ENCODE measurements at regions not wholly inside any gene's neighbourhood (a gene's known extent, or its start where the extent isn't known, plus 50 kb on each side); places are given as distances from the start of the nearest gene placed in this dataset.

- no peaks in the 10 kb centered on the region for H3K79me2 ChIP-seq (ENCODE audit: low read depth)
- H3K36me3 ChIP-seq (ENCODE audit: low read depth) = no peaks in the 10 kb centered on the region
- no peak for TF ChIP-seq CTCF (conservative IDR thresholded peaks at IDR 0.05)
- no peak for TF ChIP-seq EZH2 (IDR thresholded peaks at IDR 0.05; ENCODE audit: low read depth)
- no peaks in the 10 kb centered on the region for H3K9me2 ChIP-seq (ENCODE audit: insufficient read depth)
- intact Hi-C loops (cut with micrococcal nuclease; ENCODE audit: unreplicated experiment) = loop anchor here (2.0 to 5.0 kb wide), 2 partner anchors 47 to 128 kb away; partner anchors contain the start of gene GLI2
- H2AFZ ChIP-seq = no peak overlapping the region
- ChIA-PET POLR2A (ENCODE audit: unreplicated experiment) (no interaction called here), CTCF (no interaction called here)
- BruUV-seq (replicated peaks) = no TSS peak
- H3K27me3 ChIP-seq (ENCODE audit: insufficient read depth, low read depth) = peaks cover 34% of the 10 kb centered on the region
- no peak overlapping the region for H3K4me3 ChIP-seq
- H3K27ac ChIP-seq = no peak overlapping the region
- H3K4me1 ChIP-seq (replicated peaks; ENCODE audit: insufficient read depth) = peaks cover 9% of the 10 kb centered on the region; the same call in 1 of the 2 replicates
- no peaks in the 10 kb centered on the region for H3F3A ChIP-seq (ENCODE audit: insufficient read depth, low read depth)
- no peaks in the 10 kb centered on the region for H4K20me1 ChIP-seq (ENCODE audit: insufficient read depth)
- no peak overlapping the region for H3K4me2 ChIP-seq
- no peaks in the 10 kb centered on the region for H3K9me3 ChIP-seq (ENCODE audit: insufficient read depth, low read depth)
- no peak for DNase-seq
These were observed 130.0 kb downstream of the GLI2 start for GRCh38 chr2:120865656-120866055.

GRCh38 chr2:120866071-120866470 is 130.4 kb downstream of the GLI2 start:
- Histone ChIP-seq H3K4me3 (no peak overlapping the region), H3K27me3 (ENCODE audit: insufficient read depth, low read depth) (peaks cover 38% of the 10 kb centered on the region), H3K4me2 (no peak overlapping the region), H2AFZ (no peak overlapping the region), H4K20me1 (ENCODE audit: insufficient read depth) (no peaks in the 10 kb centered on the region), H3K27ac (no peak overlapping the region), H3F3A (ENCODE audit: insufficient read depth, low read depth) (no peaks in the 10 kb centered on the region), H3K4me1 (replicated peaks; ENCODE audit: insufficient read depth) (peaks cover 9% of the 10 kb centered on the region; the same call in 1 of the 2 replicates), H3K36me3 (ENCODE audit: low read depth) (no peaks in the 10 kb centered on the region), H3K9me2 (ENCODE audit: insufficient read depth) (no peaks in the 10 kb centered on the region), H3K9me3 (ENCODE audit: insufficient read depth, low read depth) (no peaks in the 10 kb centered on the region), H3K79me2 (ENCODE audit: low read depth) (no peaks in the 10 kb centered on the region)
- intact Hi-C loops (cut with micrococcal nuclease; ENCODE audit: unreplicated experiment) = loop anchor here (2.0 to 5.0 kb wide), 2 partner anchors 47 to 129 kb away; partner anchors contain the start of gene GLI2
- TF ChIP-seq EZH2 (IDR thresholded peaks at IDR 0.05; ENCODE audit: low read depth) = no peak
- no peak for TF ChIP-seq CTCF (conservative IDR thresholded peaks at IDR 0.05)
- BruUV-seq (replicated peaks) = no TSS peak
- POLR2A ChIA-PET (ENCODE audit: unreplicated experiment) = no interaction called here
- CTCF ChIA-PET = no interaction called here
- DNase-seq = no peak

- no peak for DNase-seq
- no peaks in the 10 kb centered on the region for H3K79me2 ChIP-seq (ENCODE audit: low read depth)
- H3K9me3 ChIP-seq (ENCODE audit: insufficient read depth, low read depth) = no peaks in the 10 kb centered on the region
- H3K36me3 ChIP-seq (ENCODE audit: low read depth) = no peaks in the 10 kb centered on the region
- H3K4me2 ChIP-seq = no peak overlapping the region
- no peaks in the 10 kb centered on the region for H4K20me1 ChIP-seq (ENCODE audit: insufficient read depth)
- no peak overlapping the region for H2AFZ ChIP-seq
- CTCF ChIA-PET = no interaction called here
- no peaks in the 10 kb centered on the region for H3F3A ChIP-seq (ENCODE audit: insufficient read depth, low read depth)
- H3K9me2 ChIP-seq (ENCODE audit: insufficient read depth) = no peaks in the 10 kb centered on the region
- peaks cover 42% of the 10 kb centered on the region for H3K27me3 ChIP-seq (ENCODE audit: insufficient read depth, low read depth)
- peaks cover 9% of the 10 kb centered on the region; the same call in 1 of the 2 replicates for H3K4me1 ChIP-seq (replicated peaks; ENCODE audit: insufficient read depth)
- POLR2A ChIA-PET (ENCODE audit: unreplicated experiment) = no interaction called here
- TF ChIP-seq CTCF (conservative IDR thresholded peaks at IDR 0.05) (no peak), EZH2 (IDR thresholded peaks at IDR 0.05; ENCODE audit: low read depth) (no peak)
- no peak overlapping the region for H3K4me3 ChIP-seq
- no peak overlapping the region for H3K27ac ChIP-seq
- intact Hi-C loops (cut with micrococcal nuclease; ENCODE audit: unreplicated experiment) = loop anchor here (2.0 to 5.0 kb wide), 2 partner anchors 46 to 129 kb away; partner anchors contain the start of gene GLI2
- no TSS peak for BruUV-seq (replicated peaks)
These were observed 130.9 kb downstream of the GLI2 start for GRCh38 chr2:120866483-120867140.
